PFSK-1 (cell line): ENCODE measurements at regions not wholly inside any gene's neighbourhood (a gene's known extent, or its start where the extent isn't known, plus 50 kb on each side); places are given as distances from the start of the nearest gene placed in this dataset.

Source experiments
- FOXP2 ChIP-seq: optimal IDR thresholded peaks from 2 replicates; pipeline ENCODE3; 2011; ENCODE audit warnings: borderline replicate concordance, control low read depth, inconsistent platforms; ENCODE audit not compliant: insufficient read depth; ENCODE audit errors: extremely low read length, extremely low read depth
- POLR2AphosphoS5 ChIP-seq: IDR thresholded peaks from 2 replicates; pipeline ENCODE4 v1.6.1; 2012; ENCODE audit warnings: low read depth, mild to moderate bottlenecking, control low read depth, low read length, moderate library complexity
- SIN3A ChIP-seq: IDR thresholded peaks from 2 replicates; pipeline ENCODE4 v1.6.1; 2012; ENCODE audit warnings: mild to moderate bottlenecking, low read length, moderate library complexity, borderline replicate concordance; ENCODE audit not compliant: insufficient read depth
- TAF1 ChIP-seq: IDR thresholded peaks from 2 replicates; pipeline ENCODE4 v1.6.1; 2012; ENCODE audit warnings: low read length, control low read depth, borderline replicate concordance; ENCODE audit not compliant: insufficient read depth
- TF ChIP-seq, protein P1 (sequence below), 2 experiments: IDR thresholded peaks; 2 replicates each; pipeline versions ENCODE4 v1.6.1 to v1.8.0; 2011 to 2012; ENCODE audit warnings: low read depth in 2 of 2, low read length in 2 of 2, control low read depth in 1 of 2, inconsistent platforms in 1 of 2, mild to moderate bottlenecking in 1 of 2, moderate library complexity in 1 of 2; ENCODE audit not compliant: insufficient read depth in 1 of 2

DNA sequence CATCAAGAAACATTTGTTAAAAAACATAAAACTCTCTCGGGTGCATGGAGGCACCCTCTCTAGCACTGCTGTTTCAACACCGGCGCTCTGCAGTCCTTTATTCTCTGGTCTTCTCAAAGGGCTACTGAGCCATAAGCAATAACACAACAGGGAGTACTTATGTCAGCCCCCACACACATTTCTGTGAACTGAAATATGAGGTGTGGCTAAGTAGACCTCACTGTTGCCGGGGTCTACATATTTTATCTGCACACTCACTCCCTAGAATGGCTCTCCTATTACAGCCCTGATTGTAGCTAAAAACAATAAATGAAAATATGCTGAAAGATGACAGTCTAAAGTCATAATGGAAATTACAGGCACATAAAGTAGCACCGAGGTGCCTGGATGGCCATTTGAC is 235.1 kb downstream of the GRB14 start:
- TF ChIP-seq SIN3A = no peak
- no peak for TF ChIP-seq POLR2AphosphoS5
- no peak for TF ChIP-seq FOXP2
- TF ChIP-seq, protein P1, sequence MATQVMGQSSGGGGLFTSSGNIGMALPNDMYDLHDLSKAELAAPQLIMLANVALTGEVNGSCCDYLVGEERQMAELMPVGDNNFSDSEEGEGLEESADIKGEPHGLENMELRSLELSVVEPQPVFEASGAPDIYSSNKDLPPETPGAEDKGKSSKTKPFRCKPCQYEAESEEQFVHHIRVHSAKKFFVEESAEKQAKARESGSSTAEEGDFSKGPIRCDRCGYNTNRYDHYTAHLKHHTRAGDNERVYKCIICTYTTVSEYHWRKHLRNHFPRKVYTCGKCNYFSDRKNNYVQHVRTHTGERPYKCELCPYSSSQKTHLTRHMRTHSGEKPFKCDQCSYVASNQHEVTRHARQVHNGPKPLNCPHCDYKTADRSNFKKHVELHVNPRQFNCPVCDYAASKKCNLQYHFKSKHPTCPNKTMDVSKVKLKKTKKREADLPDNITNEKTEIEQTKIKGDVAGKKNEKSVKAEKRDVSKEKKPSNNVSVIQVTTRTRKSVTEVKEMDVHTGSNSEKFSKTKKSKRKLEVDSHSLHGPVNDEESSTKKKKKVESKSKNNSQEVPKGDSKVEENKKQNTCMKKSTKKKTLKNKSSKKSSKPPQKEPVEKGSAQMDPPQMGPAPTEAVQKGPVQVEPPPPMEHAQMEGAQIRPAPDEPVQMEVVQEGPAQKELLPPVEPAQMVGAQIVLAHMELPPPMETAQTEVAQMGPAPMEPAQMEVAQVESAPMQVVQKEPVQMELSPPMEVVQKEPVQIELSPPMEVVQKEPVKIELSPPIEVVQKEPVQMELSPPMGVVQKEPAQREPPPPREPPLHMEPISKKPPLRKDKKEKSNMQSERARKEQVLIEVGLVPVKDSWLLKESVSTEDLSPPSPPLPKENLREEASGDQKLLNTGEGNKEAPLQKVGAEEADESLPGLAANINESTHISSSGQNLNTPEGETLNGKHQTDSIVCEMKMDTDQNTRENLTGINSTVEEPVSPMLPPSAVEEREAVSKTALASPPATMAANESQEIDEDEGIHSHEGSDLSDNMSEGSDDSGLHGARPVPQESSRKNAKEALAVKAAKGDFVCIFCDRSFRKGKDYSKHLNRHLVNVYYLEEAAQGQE (IDR thresholded peaks at IDR 0.05; ENCODE audit: insufficient read depth in 1 of 2, low read depth in 2 of 2, low read length in 2 of 2) = no peak
- no peak for TF ChIP-seq TAF1

DNA sequence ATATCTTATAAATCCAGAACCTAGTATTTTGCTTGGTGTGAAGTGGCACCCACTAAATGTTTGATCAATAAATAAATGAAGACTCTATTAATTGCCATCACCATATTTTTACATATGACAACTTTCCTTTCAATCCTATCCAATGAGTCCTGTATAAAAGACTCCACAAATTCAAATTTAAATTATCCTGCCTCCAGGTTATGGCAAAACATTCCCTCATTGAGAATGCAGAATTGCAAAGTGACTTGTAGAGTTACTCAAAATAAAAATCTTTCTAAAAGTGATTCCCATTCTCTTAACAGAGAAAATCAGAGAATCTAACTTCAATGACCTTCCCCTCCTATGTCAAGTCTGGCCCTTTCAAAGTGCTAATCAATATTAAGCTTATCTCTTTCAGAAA is 236.8 kb downstream of the GRB14 start:
- TF ChIP-seq, protein P1 (IDR thresholded peaks at IDR 0.05; ENCODE audit: insufficient read depth in 1 of 2, low read depth in 2 of 2, low read length in 2 of 2) = no peak
- TF ChIP-seq TAF1 = no peak
- no peak for TF ChIP-seq POLR2AphosphoS5
- TF ChIP-seq FOXP2 = no peak
- TF ChIP-seq SIN3A = no peak

DNA sequence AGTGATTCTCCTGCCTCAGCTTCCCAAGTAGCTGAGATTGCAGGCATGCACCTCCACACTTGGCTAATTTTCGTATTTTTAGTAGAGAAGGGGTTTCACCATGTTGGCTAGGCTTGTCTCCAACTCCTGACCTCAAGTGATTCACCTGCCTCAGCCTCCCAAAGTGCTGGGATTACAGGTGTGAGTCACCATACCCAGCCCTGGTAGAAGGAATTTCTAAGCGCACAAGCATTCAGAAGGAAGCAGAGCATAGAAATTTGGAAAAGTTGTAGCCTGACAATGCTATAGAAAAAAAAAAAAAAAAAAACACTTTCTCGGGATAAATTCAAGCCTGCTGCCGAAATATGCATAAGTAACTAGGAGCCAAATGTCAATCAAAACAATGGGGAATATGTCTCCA is 249.4 kb downstream of the GRB14 start:
- TF ChIP-seq SIN3A (no peak), TAF1 (no peak), FOXP2 (no peak), POLR2AphosphoS5 (no peak)
- TF ChIP-seq, protein P1 (IDR thresholded peaks at IDR 0.05; ENCODE audit: insufficient read depth in 1 of 2, low read depth in 2 of 2, low read length in 2 of 2) = no peak

DNA sequence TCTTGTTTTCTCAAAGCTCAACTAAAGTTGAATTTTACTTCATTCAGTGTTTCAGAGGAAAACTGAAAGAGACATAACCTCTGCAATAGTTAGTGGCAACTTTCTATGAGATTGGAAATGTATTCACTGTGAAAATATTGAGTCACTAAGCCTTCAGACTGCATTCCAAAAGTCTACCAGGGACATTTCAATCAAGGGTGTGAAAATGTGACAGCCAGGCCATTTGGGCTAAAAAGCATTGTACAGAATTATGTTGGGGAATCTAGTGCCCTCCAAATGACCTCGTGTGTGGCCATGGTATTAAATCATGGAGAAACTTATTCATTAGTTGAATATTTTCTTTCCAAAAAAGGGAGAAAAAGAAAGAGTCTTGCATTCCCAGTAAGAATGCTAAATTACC is 251.9 kb downstream of the GRB14 start:
- TF ChIP-seq, protein P1 (IDR thresholded peaks at IDR 0.05; ENCODE audit: insufficient read depth in 1 of 2, low read depth in 2 of 2, low read length in 2 of 2) = no peak
- no peak for TF ChIP-seq POLR2AphosphoS5
- no peak for TF ChIP-seq TAF1
- TF ChIP-seq FOXP2 = no peak
- TF ChIP-seq SIN3A = no peak

DNA sequence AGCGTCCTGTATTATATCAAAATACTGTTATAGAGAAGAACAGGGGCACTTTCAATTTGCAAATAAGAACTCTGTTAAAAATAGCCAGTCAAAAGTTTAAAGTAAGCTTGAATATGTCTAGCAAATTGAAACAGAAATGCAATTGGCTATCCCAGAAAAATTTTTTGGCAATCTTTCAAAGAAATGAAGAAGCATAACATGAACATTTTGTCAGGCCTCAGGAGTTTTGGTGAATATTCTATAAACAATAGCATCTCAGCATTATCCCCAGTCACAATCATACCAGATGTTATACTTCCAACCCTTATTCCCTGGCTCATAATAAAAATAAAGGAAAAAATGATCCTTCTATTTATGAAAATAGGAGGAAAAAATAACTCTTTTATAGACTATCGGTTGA is 252.4 kb downstream of the GRB14 start:
- TF ChIP-seq, protein P1 (IDR thresholded peaks at IDR 0.05; ENCODE audit: insufficient read depth in 1 of 2, low read depth in 2 of 2, low read length in 2 of 2) = no peak
- TF ChIP-seq FOXP2 = no peak
- no peak for TF ChIP-seq POLR2AphosphoS5
- TF ChIP-seq SIN3A = no peak
- TF ChIP-seq TAF1 = no peak
